ENCODE measurements at regions not wholly inside any gene's neighbourhood (a gene's known extent, or its start where the extent isn't known, plus 50 kb on each side); places are given as distances from the start of the nearest gene placed in this dataset.

- TF ChIP-seq CTCF (tag by site-specific recombination; IDR thresholded peaks at IDR 0.05) (no peak), REPIN1 (tag by site-specific recombination; IDR thresholded peaks at IDR 0.05; ENCODE audit: low read depth) (no peak), ZNF768 (tag by site-specific recombination; IDR thresholded peaks at IDR 0.05) (no peak), ZBTB20 (tag by site-specific recombination; IDR thresholded peaks at IDR 0.05) (no peak), PBX3 (CRISPR knock-in tag; IDR thresholded peaks at IDR 0.05) (no peak), REST (tag by site-specific recombination; IDR thresholded peaks at IDR 0.05) (no peak), ZFP37 (tag by site-specific recombination; IDR thresholded peaks at IDR 0.05) (no peak), ZNF76 (tag by site-specific recombination; IDR thresholded peaks at IDR 0.05; ENCODE audit: borderline replicate concordance, low read depth) (no peak)
These were observed 201.1 kb upstream of the NUDT4 start for GRCh38 chr12:93176610-93177126.

Measured in HEK293 (cell line).